Activated CD4-positive, alpha-beta T cell treated with anti-CD3 and anti-CD28 coated beads, Interleukin-2, amount 50 U/mL, for 48 hours (primary cell): ENCODE measurements at regions not wholly inside any gene's neighbourhood (a gene's known extent, or its start where the extent isn't known, plus 50 kb on each side); places are given as distances from the start of the nearest gene placed in this dataset.
"Not testable (repeated sequence)": the region's sequence is repeated elsewhere in the genome, so short reads cannot be mapped to it uniquely, and the experiment has no call there.

ENCODE experiments used
- DNase-seq, 2 experiments: peaks; one replicate each; pipeline ENCODE4 v3.0.0-alpha.2; 2020

DNA sequence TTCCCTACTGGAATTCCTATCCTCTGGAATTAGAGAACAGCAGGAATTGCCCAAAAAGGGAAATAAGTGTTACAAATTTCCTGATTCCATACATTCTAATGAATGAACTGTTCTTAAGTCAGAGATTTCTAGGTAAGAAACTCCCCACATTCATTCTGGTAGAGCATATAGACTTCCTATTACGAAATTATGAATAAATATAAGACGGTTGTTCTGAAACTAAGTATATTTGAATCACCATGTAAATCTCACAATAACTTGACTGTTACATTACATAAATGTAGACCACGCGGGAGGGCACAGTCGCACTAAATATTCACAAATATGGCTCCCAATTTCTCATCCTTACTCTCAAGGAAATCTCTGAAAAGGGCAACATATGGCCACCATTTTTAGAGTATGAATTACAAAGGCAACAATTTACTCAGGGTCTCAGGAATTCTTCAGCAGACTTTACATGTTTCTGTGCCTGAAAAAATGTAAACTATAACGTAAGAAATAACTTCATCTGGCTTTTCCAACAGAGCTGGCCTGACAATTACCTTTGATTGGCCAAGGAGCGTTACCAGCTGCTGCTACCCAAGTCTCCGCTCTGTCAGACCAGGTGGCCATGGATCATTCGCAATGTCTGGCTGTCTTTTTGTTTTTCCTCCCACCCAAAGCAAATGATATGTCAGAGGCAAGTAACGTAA lies 115.8 kb downstream of the MPP7 start:
- DNase-seq = no peak

DNA sequence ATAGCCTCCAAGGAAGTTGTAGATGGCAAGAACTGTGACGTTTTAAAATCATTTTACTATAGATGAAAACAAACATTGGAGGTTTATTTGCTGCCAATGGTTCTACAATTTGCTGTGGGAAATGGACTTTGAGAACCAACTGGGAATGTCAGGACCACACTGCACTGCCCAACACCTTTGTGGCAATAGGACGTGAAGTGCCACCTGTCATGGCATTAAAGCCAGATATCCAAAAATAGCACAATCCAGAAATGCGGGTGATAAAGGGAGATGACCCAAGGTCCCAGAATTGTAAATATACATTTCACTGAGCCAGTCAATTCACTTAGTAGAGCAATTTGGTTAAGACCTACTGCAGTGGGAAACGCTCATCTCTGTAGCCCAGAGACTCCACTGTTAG lies 116.4 kb downstream of the MPP7 start:
- no peak for DNase-seq

DNA sequence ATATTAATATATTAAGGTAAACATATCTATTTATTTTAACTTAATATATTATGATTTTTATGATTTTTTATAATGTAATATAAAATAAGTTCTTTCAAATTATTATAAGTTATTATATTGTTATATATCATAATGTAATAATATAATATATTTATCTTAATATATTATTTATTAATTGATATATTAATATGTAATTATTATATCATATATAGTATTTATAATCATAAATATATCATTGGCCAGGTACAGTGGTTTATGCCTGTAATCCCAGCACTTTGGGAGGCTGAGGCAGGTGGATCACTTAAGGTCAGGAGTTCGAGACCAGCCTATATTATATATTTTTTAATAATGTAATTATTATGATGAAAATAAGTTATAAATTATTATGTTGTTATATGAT lies 118.1 kb downstream of the MPP7 start:
- no peak for DNase-seq

DNA sequence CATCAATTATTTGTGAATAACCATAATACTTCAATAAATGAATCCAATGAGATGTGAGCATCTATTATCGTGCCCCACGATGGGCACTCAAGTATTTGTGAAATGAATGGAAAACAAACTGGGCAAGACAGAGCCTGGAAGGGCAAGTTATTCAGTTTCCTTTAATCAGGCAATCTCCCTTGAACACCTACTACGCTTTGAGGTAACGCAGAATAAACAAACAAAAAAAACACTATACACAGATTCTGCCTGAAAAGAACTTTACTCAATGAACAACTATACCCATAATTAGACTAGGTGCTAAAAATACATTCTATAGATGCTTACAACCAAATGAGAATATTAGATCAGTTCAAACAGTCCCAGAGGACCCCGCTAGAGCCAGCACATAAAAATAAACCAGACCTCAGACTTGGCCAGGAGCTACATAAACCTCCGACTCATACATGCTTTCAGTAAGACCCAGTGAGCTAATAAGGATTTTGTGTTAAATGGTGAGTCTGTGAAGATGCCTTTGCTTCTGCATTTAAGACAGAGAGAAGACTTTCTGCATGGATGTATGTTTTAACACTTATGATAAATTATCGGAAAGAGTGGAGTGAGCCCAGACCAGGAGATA lies 121.3 kb downstream of the MPP7 start:
- no peak for DNase-seq

DNA sequence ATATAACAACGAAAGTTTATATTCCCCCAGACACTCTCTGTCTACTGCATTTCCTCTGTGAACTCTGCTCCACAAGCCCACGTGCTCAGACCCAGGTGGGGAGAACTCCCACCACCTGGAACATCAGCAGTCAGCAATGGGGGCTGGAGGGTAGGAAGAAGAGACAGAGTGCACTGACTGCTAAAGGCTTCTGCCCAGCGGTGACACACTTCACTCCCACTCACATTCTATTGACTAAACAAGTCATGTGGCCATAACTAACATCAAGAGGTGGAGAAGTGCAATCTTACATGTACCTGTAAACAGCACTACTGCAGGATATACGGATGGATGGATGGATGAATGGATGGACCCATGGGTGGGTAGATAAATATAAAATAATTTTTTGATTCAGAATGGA lies 122.2 kb downstream of the MPP7 start:
- DNase-seq = no peak

DNA sequence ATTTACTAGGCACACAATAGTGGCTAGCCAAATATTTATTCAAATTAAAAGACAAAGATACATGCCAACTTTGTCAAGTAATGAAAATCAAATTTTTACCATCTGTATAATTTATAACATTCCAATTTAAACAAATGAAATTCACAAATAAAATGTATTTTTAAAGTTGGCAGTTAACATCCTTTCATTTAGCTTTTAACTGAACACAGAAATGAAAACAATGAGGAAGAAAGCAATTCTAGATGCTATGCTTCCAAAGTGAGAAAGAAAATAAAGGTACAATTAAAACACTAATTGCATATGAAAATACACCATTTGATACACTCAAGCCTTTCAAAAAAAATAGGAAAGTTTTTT lies 123.1 kb downstream of the MPP7 start:
- no peak for DNase-seq

DNA sequence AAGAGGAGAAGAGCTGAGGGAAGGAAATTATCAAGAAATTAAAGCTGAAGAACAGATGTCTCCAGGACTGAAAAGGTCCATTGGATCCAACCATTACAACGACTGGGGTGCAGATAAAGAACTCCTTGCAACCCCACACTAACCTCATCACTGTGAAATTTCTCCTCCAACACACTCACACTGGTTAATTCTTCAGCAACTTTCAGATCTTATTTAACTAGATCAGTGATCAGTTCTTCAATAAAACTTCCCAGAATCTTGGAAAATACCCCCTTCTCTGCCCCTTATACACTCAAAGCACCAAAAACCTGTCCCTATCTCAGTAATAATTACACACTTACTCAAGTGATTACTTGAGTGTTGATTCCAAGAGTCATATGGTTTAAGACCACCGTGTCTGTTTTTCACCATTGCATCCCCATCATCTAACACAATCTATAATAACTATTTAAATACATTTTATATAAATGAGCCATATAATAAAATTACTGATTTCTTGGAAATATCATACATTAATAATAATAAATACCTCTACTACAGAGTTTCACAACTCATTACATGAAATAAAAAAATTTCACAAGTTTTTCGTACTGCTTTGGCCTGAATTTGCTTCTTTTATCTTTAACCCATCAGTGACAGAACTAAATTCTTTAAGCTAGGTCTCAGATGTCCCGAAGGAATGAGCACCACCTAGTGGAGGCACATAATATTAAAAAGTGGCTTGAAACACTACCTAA lies 123.7 kb downstream of the MPP7 start:
- DNase-seq = no peak

DNA sequence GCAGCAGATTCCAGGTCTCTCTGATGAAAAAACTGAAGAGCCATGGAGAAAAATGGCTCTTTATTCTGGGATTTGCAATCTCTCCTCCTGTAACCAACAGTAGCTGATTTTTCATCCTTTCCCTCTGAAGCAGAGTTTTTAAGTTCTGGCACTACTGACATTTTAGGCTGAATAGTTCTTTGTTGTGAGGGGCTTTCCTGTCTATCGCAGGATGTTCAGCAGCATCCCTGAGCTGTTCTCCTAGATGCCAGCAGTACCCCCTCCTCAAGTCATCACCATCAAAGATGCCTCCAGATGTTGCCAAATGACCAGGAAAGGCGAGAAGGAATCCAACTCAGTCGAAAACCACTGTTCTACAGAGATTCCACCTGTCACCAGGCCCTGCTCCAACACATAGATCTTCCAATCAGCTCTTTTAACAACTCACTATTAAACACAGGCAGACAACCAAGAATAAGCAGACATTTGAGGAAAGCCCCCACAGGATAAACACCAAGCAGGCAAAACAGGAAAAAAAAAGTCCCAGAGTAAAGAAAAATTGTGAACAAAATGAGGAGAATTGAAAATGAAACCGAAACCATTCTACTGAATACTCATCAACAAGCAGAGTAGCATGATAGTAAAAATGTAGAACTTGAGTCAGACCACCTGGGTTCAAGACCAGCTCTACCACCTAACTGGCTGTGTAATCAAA lies 124.8 kb downstream of the MPP7 start:
- DNase-seq = peak in 1 of 2 experiments; percentile 16

DNA sequence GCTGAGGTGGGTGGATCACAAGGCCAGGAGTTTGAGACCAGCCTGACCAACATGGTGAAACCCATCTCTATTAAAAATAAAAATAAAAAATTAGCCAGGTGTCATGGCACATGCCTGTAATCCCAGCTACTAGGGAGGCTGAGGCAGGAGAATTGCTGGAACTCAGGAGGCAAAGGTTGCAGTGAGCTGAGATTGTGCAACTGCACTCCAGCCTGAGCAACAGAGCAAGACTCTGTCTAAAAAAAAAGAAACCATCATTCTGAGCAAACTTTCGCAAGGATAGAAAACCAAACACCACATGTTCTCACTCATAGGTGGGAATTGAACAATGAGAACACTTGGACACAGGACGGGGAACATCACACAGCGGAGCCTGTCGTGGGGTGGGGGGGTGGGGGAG lies 126.4 kb downstream of the MPP7 start:
- not testable (repeated sequence) for DNase-seq

DNA sequence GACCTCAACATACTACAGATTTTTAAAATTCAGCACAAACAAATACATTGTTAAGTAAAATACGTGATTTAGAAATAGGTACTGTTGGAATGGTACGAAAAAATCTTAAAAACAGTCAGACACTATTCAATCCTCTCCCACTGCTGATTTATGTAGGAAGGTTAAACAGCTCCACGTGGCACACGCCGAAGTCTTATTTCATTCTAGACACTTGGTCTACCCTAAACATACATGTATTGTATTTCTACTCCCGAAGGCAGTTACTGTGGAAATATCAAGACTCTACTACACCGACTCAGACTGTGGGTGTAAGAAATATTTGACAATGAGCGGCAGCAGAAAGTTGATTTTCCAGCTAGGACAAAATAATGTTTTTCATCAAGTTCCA lies 130.6 kb downstream of the MPP7 start:
- DNase-seq = no peak

DNA sequence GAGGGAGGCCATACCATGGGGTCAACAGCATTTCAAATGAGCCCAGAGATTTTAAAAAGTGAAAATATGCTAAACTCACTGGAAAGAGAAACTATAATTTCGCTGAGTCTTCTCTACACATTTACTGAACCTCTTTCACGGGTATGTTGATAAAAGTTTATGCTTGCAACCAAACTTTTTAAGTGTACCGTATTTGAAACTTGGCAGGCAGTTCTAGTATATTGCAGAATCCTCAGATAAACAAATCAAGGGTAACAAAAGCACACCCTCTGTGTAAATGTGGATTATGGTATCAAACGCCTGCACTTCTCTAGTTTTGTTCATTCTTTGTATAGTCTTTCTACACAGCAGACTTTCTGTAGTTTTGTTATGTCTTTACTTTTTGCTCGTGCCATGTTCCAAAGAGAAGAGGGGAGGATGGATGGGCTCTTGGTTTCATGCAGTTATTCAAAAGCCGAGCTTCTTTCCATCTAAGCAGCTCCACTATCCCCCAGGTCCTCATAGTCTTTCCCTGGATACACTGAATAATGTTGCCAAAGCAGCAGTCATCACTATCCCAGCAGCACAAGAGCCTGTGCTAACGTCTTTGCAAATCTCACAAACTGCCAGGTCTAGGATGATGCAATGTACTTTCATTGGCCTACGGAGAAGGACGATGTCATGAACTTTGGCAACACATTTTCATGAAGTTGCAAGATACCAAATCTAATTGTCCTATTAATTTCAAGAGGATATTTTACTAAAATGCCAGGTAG lies 131.2 kb downstream of the MPP7 start:
- no peak for DNase-seq

DNA sequence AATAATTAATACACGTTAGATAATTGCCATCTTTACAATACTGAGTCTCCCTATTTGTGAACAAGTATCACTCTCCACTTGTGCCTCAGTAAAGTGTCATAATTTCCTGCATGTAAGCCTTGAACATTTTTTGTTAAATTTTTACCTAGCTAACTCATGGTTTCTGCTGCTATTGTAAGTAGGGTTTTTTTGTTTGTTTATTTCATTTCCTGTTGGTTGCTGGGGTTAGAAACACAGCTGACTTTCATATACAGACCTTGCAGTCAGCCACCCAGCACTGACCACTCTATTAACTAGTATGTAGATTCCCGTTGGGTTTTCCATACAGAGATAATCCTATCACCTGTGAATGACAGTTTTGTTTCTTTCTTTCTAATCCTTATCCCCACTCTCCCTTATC lies 133.3 kb downstream of the MPP7 start:
- no peak for DNase-seq

DNA sequence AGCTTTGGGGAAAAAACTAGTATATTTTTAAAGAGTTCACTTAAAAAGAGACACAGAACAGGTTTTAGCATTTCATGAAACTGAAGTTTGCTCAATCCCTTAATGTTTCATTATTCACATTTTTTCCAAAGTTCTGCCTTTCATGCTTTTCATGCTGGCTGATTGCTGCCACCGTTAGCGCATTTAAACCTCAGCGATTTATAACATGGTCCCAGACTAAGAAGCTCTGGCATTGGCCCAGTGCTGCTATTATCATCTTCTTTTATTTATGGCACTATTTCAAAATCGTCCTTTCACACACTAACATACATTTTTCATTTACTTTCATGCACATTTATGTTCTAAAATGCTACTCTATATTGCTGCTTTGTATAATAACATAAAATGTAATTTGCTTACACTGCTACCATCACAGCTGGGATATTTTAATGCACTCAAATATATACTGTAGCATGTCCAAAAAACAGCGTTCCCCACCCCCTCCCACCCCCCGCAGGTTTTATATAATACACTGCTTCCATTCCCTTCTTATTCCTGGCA lies 141.9 kb downstream of the MPP7 start:
- DNase-seq = no peak

DNA sequence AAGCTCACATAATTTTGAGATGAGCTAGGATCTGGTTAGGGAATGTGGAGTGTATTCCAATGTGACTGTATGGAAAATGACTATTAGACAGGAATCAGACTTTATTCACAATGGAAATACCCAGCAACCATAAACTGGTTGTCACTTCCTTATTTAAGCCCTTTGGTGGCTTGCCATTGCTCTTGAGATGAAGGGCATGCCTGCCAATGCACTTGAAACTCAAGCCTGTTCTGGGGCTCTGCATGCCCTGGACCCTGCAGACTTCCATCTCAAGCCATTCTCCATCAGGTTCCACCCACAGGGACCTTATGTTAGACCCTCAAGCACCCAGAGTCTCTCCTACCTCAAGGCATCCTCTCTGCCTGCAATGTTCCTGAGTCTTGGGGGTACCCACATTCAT lies 145.5 kb downstream of the MPP7 start:
- DNase-seq = no peak

DNA sequence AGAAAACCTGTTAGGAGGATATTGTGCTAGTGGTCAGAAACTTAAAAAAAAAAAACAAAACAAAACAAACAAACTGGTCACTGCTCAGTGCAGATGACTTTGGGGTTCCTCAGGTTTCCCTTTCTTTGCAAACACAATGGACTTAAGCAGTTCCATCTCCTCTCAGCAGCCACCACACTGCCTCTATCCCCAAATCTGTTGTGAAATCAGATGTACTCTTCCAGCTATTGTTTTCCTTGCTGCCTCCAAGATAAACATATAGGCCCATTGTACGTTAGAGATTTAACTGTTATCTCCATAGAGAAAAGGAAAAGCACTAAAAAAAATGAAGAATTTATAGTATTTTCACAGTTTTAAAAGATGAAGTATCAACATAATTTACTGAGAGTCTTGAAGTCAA lies 147.1 kb downstream of the MPP7 start:
- DNase-seq = no peak

DNA sequence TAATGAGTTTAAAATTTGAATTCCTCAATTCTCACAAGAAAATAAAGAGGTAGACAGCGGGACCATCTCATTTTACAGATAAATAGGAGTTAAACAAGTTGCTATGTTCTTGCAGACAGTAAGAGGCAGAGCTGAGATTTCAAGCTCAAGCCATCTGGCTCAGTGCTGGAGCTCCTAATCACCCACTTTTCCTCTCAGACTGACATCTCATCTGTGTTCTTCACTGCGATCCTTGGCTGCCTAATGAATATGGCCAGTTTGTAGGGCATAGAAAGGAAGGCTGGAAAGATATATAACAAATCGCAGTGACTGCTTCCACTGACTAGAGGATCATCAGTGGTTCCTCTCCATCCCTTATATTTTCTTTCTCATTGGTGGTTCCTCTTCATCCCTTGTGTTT lies 151.2 kb downstream of the MPP7 start:
- no peak for DNase-seq

DNA sequence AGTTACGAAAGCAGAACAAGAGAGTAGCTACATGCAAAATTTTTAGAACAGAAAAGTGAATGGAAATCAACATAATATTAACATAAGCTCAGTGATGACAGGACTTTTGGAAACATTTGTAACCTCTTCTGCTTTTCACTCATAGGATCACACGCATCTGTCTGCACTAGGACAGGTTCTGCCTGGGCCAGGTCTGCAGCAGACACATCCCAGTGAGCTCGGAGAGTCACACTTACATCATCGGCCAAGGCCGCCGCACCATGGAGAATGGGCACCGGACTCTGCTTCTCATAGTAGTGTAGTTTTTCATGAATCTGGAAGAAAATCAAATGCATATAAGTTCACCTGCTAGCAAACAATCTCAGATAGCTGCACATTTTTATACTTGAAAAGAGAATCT lies 150.9 kb upstream of the ODAD2 start:
- DNase-seq = no peak

DNA sequence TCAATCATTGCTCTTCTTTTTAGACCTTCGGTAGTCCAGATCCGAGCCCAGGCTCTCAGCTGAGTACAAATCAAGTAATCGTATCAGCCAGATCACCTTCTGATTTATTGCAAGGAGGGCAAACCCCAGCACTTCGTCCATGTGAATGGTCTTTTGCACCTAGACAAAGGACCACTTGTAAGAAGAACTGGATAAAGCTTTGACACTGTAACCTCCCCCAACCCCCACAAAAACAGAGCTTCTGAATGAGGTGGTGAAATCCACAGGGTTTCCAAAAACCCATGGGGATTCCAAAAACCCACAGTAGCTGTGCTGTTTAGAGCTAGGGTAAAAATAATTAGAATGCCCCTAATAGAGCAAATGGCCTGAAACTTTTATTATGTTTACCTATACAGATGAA lies 148.8 kb upstream of the ODAD2 start:
- no peak for DNase-seq

DNA sequence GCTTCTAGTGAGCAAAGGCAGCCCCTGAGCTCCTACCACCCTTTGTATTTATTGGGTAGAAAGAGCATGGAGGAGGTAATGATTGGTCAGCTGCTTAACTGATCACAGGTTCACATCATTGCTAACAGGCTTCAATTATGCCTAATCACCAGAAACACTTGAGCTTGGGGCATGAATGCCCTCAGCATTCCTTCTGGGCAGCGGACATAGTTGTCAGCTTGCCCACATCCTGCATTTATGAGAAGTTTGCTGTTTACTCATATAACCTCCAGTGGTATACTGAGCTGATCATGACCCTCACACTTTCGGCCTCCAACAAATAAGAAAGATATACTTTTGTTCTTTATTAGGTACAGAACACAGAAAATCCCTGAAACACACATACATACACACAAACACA lies 140.3 kb upstream of the ODAD2 start:
- no peak for DNase-seq

DNA sequence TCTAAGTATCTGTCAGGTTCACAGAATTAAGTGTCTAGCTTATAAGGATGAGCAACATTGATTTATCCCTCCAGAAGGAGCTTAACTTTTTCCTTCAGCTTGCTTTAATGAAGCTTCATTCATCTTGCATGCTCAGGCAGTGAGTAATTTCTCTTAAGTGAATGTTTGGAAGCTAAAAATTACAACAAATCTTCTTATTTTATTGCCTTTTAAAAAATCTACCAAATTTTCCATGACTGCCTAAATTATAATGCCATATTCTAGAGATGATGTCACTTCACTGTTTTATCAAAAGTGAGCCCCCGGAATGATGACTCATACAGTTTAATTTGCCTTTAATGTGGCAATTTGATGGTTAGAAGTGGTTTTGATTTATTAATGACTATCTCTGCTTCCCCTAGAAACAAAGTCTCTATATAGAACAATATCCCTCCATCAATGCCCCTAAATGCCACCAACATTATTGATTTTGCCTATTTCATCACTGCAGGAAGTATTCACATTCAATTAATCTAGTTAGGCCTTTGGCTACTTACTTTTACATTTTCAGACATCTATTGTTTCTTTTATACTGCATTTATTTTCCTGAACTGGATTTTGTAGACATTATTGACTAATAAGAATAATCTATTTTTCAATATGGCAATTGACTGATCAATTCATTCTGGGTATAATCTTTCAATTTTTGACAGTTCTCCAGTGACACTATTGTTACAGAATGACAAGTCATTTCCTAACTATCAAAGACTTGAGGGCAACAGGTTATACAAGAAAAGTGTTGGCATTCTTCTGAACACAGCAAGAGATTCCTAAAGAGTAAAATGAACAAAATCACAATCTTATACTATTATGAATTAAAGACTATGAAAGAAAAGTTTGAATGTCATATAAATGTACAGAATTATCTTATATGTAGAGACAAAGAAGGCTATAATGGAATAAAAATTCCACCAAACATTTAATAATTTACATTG lies 139.3 kb upstream of the ODAD2 start:
- no peak for DNase-seq

DNA sequence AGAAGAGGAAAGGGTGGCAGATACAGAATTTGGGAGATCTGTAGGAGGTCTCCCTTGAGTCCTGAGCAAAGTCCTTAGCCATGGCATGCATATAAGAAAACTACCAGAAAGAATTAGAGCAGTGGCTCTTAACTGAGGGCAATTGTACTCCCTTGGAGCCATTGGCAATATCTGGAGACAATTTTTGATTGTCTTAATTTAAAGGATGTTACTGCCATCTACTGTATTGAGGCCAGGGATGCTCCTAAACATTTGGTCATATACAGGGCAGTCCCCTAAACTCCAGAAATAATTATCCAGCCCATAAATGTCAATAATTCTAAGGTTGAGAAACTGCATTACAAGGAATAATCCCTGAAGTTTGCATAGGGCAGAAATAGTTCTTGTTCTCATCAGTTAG lies 136.4 kb upstream of the ODAD2 start:
- no peak for DNase-seq

DNA sequence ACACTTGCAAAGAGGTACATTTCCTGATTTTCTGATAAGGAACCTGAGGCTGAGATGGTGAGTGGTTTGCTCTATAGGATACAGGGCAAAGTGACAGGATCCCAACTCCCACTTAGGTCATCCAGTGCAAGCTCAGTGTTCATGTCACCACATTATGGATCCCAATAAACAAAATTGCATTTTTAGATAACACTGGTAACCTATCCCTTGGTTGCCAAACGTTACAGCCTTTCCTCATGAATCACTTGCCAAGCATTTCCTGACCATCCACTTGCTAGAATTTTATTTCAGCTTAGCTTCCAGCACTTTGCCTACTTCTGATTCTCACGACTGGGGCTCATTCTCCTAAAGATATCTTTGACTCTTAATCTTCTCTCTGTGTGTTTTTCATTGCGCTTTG lies 131.4 kb upstream of the ODAD2 start:
- no peak for DNase-seq
